ENCODE measurements at regions not wholly inside any gene's neighbourhood (a gene's known extent, or its start where the extent isn't known, plus 50 kb on each side); places are given as distances from the start of the nearest gene placed in this dataset.

DNA sequence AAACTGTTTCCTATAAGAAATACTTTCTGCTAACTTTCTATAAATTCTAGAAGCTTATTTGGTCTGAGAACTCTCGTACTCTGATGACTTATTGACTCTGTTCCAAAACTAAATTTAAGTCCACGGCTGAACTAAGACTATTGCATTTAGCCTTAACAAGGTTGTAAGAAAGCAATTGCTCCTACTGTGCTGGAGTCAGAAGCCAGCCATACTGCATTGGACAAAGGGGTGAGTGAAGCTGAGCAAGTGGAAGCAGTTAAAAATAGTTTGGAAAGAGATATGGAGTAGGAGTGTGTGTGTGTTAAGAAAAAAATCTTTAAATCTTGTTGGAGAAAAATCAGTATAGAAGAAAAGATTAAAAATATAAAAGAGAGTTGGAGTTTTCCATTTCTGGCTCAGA lies 1360.1 kb upstream of the CELF2 start:
- no peak overlapping the region for H3K9ac ChIP-seq
- no peaks in the 10 kb centered on the region for H3K4me1 ChIP-seq
- no peaks in the 10 kb centered on the region for H4K20me1 ChIP-seq (ENCODE audit: low read depth)
- H2AFZ ChIP-seq (replicated peaks), result no peak overlapping the region
- H3K79me2 ChIP-seq (ENCODE audit: low read depth), result no peaks in the 10 kb centered on the region
- no peaks in the 10 kb centered on the region for H3K36me3 ChIP-seq
- no peak overlapping the region for H3K4me2 ChIP-seq
- Mint-ChIP-seq H3K4me1 (no peaks in the 10 kb centered on the region), H3K9me3 (peaks cover 3% of the 10 kb centered on the region), H3K27ac (no peak overlapping the region), H3K27me3 (ENCODE audit: insufficient read depth, low read depth) (no peaks in the 10 kb centered on the region), H3K36me3 (no peaks in the 10 kb centered on the region), H3K4me3 (no peak overlapping the region)
- H3K27ac ChIP-seq, result no peak overlapping the region
- TF ChIP-seq EZH2phosphoT487 (IDR thresholded peaks at IDR 0.05), result no peak
- H3F3A ChIP-seq (ENCODE audit: low read depth), result no peaks in the 10 kb centered on the region
- DNase-seq (ENCODE audit: low spot score), result no peak
- no peak overlapping the region for H3K4me3 ChIP-seq
- H3K27me3 ChIP-seq, result no peaks in the 10 kb centered on the region
- no peaks in the 10 kb centered on the region for H3K9me3 ChIP-seq (ENCODE audit: low read depth)

DNA sequence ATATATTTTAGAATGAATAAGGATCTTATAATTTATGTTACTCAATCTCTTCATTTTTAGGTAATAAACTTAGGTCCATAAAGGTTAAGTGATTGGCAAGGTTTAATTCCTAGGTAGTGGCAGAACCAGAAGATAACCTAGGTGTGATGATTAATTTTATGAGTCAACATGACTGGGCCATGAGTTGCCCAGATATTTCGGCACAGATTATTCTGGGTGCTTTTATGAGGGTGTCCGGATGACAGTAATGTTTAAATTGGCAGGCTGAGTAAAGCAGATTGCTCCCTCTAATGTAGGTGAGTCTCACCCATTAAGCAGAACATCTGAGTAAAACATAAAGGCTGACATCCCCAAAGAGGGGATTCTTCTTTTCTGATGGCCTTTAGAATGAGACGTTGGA lies 1349.3 kb upstream of the CELF2 start:
- Histone ChIP-seq H3K4me1 (no peaks in the 10 kb centered on the region), H3K79me2 (ENCODE audit: low read depth) (no peaks in the 10 kb centered on the region), H4K20me1 (ENCODE audit: low read depth) (no peaks in the 10 kb centered on the region), H3K27ac (no peak overlapping the region), H3K36me3 (no peaks in the 10 kb centered on the region), H3K4me2 (no peak overlapping the region), H3K9ac (no peak overlapping the region), H3F3A (ENCODE audit: low read depth) (no peaks in the 10 kb centered on the region), H3K27me3 (no peaks in the 10 kb centered on the region), H3K4me3 (no peak overlapping the region), H3K9me3 (ENCODE audit: low read depth) (no peaks in the 10 kb centered on the region), H2AFZ (replicated peaks) (no peak overlapping the region)
- DNase-seq (ENCODE audit: low spot score), result no peak
- Mint-ChIP-seq H3K9me3 (no peaks in the 10 kb centered on the region), H3K4me3 (no peak overlapping the region), H3K27ac (no peak overlapping the region), H3K4me1 (peaks cover 11% of the 10 kb centered on the region), H3K27me3 (ENCODE audit: insufficient read depth, low read depth) (peaks cover 3% of the 10 kb centered on the region), H3K36me3 (no peaks in the 10 kb centered on the region)
- TF ChIP-seq, protein P1, sequence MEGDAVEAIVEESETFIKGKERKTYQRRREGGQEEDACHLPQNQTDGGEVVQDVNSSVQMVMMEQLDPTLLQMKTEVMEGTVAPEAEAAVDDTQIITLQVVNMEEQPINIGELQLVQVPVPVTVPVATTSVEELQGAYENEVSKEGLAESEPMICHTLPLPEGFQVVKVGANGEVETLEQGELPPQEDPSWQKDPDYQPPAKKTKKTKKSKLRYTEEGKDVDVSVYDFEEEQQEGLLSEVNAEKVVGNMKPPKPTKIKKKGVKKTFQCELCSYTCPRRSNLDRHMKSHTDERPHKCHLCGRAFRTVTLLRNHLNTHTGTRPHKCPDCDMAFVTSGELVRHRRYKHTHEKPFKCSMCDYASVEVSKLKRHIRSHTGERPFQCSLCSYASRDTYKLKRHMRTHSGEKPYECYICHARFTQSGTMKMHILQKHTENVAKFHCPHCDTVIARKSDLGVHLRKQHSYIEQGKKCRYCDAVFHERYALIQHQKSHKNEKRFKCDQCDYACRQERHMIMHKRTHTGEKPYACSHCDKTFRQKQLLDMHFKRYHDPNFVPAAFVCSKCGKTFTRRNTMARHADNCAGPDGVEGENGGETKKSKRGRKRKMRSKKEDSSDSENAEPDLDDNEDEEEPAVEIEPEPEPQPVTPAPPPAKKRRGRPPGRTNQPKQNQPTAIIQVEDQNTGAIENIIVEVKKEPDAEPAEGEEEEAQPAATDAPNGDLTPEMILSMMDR (IDR thresholded peaks at IDR 0.05), result no peak
- TF ChIP-seq EZH2 (IDR thresholded peaks at IDR 0.05) (no peak), EZH2phosphoT487 (IDR thresholded peaks at IDR 0.05) (no peak)

DNA sequence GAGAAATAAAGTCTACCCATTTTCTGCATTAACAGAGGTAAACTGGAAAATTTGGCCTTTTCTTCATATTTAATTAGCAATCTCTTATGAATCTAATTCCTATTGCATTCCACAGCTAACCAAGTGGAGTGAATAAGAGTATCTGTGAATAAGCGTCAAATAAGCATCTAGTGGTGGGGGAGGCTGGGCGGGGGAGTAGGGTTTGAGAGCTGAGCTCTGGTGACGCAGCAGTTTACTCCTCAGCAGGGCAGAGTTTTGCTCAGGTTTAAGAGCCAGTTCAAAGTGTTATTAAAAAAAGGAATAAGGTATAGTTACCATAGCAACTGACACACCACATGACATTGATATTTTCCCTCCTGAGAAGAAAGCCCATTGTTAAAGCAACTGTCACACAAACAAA lies 1346.8 kb upstream of the CELF2 start:
- no peaks in the 10 kb centered on the region for H3K36me3 ChIP-seq
- Mint-ChIP-seq H3K9me3 (no peaks in the 10 kb centered on the region), H3K4me1 (peaks cover 11% of the 10 kb centered on the region), H3K27me3 (ENCODE audit: insufficient read depth, low read depth) (peaks cover 3% of the 10 kb centered on the region), H3K27ac (no peak overlapping the region), H3K36me3 (no peaks in the 10 kb centered on the region), H3K4me3 (no peak overlapping the region)
- no peaks in the 10 kb centered on the region for H3K4me1 ChIP-seq
- no peak for DNase-seq (ENCODE audit: low spot score)
- H3F3A ChIP-seq (ENCODE audit: low read depth), result no peaks in the 10 kb centered on the region
- no peaks in the 10 kb centered on the region for H3K79me2 ChIP-seq (ENCODE audit: low read depth)
- no peak overlapping the region for H3K27ac ChIP-seq
- TF ChIP-seq EZH2phosphoT487 (IDR thresholded peaks at IDR 0.05), result no peak
- TF ChIP-seq EZH2 (IDR thresholded peaks at IDR 0.05), result no peak
- TF ChIP-seq, protein P1 (IDR thresholded peaks at IDR 0.05), result no peak
- H3K4me2 ChIP-seq, result no peak overlapping the region
- no peaks in the 10 kb centered on the region for H4K20me1 ChIP-seq (ENCODE audit: low read depth)
- no peak overlapping the region for H3K9ac ChIP-seq
- H3K27me3 ChIP-seq, result no peaks in the 10 kb centered on the region
- no peaks in the 10 kb centered on the region for H3K9me3 ChIP-seq (ENCODE audit: low read depth)
- H2AFZ ChIP-seq (replicated peaks), result no peak overlapping the region
- H3K4me3 ChIP-seq, result no peak overlapping the region

DNA sequence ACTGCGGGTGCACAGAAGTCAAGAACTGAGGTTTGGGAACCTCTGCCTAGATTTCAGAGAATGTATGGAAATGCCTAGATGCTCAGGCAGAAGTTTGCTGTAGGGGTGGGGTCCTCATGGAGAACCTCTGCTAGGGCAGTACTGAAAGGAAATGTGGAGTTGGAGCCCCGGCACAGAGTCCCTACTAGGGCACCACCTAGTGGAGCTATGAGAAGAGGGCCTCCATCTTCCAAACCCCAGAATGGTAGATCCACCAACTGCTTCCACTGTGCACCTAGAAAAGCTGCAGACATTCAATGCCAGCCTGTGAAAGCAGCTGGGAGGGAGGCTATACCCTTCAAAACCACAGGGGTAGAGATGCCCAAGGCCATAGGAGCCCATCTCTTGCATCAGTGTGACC lies 1336.0 kb upstream of the CELF2 start:
- Histone ChIP-seq H3K79me2 (ENCODE audit: low read depth) (no peaks in the 10 kb centered on the region), H3K36me3 (no peaks in the 10 kb centered on the region), H3K27ac (no peak overlapping the region), H3K27me3 (no peaks in the 10 kb centered on the region), H4K20me1 (ENCODE audit: low read depth) (no peaks in the 10 kb centered on the region), H3K4me1 (no peaks in the 10 kb centered on the region), H2AFZ (replicated peaks) (no peak overlapping the region), H3K9ac (no peak overlapping the region), H3K9me3 (ENCODE audit: low read depth) (no peaks in the 10 kb centered on the region), H3K4me2 (no peak overlapping the region), H3K4me3 (no peak overlapping the region), H3F3A (ENCODE audit: low read depth) (no peaks in the 10 kb centered on the region)
- DNase-seq (ENCODE audit: low spot score), result no peak
- Mint-ChIP-seq H3K27ac (no peak overlapping the region), H3K4me1 (no peaks in the 10 kb centered on the region), H3K27me3 (ENCODE audit: insufficient read depth, low read depth) (no peaks in the 10 kb centered on the region), H3K9me3 (peaks cover 15% of the 10 kb centered on the region), H3K4me3 (no peak overlapping the region), H3K36me3 (no peaks in the 10 kb centered on the region)
- TF ChIP-seq, protein P1 (IDR thresholded peaks at IDR 0.05), result no peak
- TF ChIP-seq EZH2phosphoT487 (IDR thresholded peaks at IDR 0.05) (no peak), EZH2 (IDR thresholded peaks at IDR 0.05) (no peak)

Data from neural progenitor cell (in vitro differentiated cells).